GM12878 (cell line): ENCODE measurements at regions not wholly inside any gene's neighbourhood (a gene's known extent, or its start where the extent isn't known, plus 50 kb on each side); places are given as distances from the start of the nearest gene placed in this dataset.

Experiments
- ATAC-seq: fragments of 200-7000 bp; cut with Tn5 transposase; 3 replicates; pipeline ENCODE4 v1.9.1; 2020; ENCODE audit warnings: mild to moderate bottlenecking, moderate library complexity
- BruUV-seq: library from RNA; stranded (reverse); fragments of 400-500 nt; replicated peaks from 2 replicates; lab custom pipeline; 2021; lab: Mats Ljungman, UMichigan
- CTCF ChIA-PET: fragments of 300-600 bp; sonication (Branson Sonifier 250); formaldehyde crosslinking; extraction: SDS; loops from one replicate; lab custom pipeline; 2021; ENCODE audit warnings: inconsistent platforms; lab: Yijun Ruan, JAX
- POLR2A ChIA-PET: fragments of 350-600 bp; formaldehyde crosslinking; extraction: SDS; loops from one replicate; lab custom pipeline; 2021; ENCODE audit warnings: inconsistent platforms; lab: Charles Lee
- RAD21 ChIA-PET: fragments of 300-600 bp; sonication (Branson Sonifier 250); formaldehyde crosslinking; loops from one replicate; lab custom pipeline; 2023; ENCODE audit warnings: antibody characterized with exemption; ENCODE audit not compliant: unreplicated experiment; lab: Charles Lee
- SMC1A ChIA-PET: fragments of 300-600 bp; sonication (Branson Sonifier 250); formaldehyde crosslinking; loops from one replicate; lab custom pipeline; 2023; ENCODE audit not compliant: unreplicated experiment, uncharacterized antibody; lab: Charles Lee
- DNase-seq: peaks from one replicate; pipeline ENCODE4 v3.0.0-alpha.2; 2011; ENCODE audit warnings: low read depth, low spot score
- FAIRE-seq: peaks from 3 replicates; lab custom pipeline; 2011; peaks lifted over from hg19 to GRCh38; lab: Jason Lieb, UNC
- H2AFZ ChIP-seq: 2 replicates; pipeline ENCODE4 v1.6.0; 2011; ENCODE audit warnings: low read depth, low read length, control low read depth; ENCODE audit not compliant: control insufficient read depth
- H3K27ac ChIP-seq: 2 replicates; pipeline ENCODE4 v1.5.1; 2011; ENCODE audit warnings: control low read depth; ENCODE audit not compliant: control insufficient read depth, insufficient read depth
- H3K27me3 ChIP-seq, 2 experiments: replicated peaks in 1 of 2; 2 replicates each; pipeline versions ENCODE4 v1.6.0 to v1.6.1; 2011; ENCODE audit warnings: low read length in 1 of 2; ENCODE audit not compliant: control insufficient read depth in 2 of 2, insufficient read depth in 2 of 2
- H3K36me3 ChIP-seq, 2 experiments: 2 replicates each; pipeline ENCODE4 v1.5.1; 2011; ENCODE audit warnings: low read length in 1 of 2; ENCODE audit not compliant: control insufficient read depth in 2 of 2, insufficient read depth in 2 of 2
- H3K4me1 ChIP-seq: 2 replicates; pipeline ENCODE4 v1.6.1; 2011; ENCODE audit warnings: mild to moderate bottlenecking, low read length, moderate library complexity, mixed read lengths; ENCODE audit not compliant: control insufficient read depth, insufficient read depth
- H3K4me2 ChIP-seq: 2 replicates; pipeline ENCODE4 v1.6.0; 2011; ENCODE audit warnings: control low read depth; ENCODE audit not compliant: control insufficient read depth, insufficient read depth
- H3K4me3 ChIP-seq: fragments of 200-600 bp; sonication (generic); 2 replicates; pipeline ENCODE4 v1.5.1; 2016
- H3K79me2 ChIP-seq: 2 replicates; pipeline ENCODE4 v1.6.0; 2011; ENCODE audit warnings: low read length; ENCODE audit not compliant: control insufficient read depth, insufficient read depth
- H3K9ac ChIP-seq: 2 replicates; pipeline ENCODE4 v1.8.0; 2011; ENCODE audit warnings: low read length, control low read depth, mixed read lengths; ENCODE audit not compliant: control insufficient read depth, insufficient read depth
- H3K9me3 ChIP-seq: replicated peaks from 3 replicates; pipeline ENCODE4 v1.5.1; 2011; ENCODE audit warnings: mild to moderate bottlenecking, low read length; ENCODE audit not compliant: control insufficient read depth, insufficient read depth
- H4K20me1 ChIP-seq: 2 replicates; pipeline ENCODE4 v1.6.0; 2011; ENCODE audit not compliant: control insufficient read depth, insufficient read depth
- BHLHE40 ChIP-seq, 2 experiments: fragments of 450-650 bp in 1 of 2; IDR thresholded peaks; 2 replicates each; pipeline ENCODE4 v1.6.1; 2011 to 2017; ENCODE audit warnings: low read depth in 2 of 2, borderline replicate concordance in 1 of 2, improper control_type of control experiment in 1 of 2, low read length in 1 of 2, mild to moderate bottlenecking in 1 of 2
- E2F8 ChIP-seq: fragments of 450-650 bp; IDR thresholded peaks from 2 replicates; pipeline ENCODE4 v1.6.1; 2018; ENCODE audit warnings: mild to moderate bottlenecking, low read depth, moderate library complexity; ENCODE audit not compliant: partially characterized antibody
- IRF3 ChIP-seq: fragments of 450-650 bp; IDR thresholded peaks from 2 replicates; pipeline ENCODE4 v1.6.1; 2014; ENCODE audit warnings: mild to moderate bottlenecking
- MEF2A ChIP-seq: IDR thresholded peaks from 2 replicates; pipeline ENCODE4 v1.6.1; 2011; ENCODE audit warnings: low read depth, mild to moderate bottlenecking, low read length, moderate library complexity; ENCODE audit not compliant: insufficient read depth
- PAX5 ChIP-seq: IDR thresholded peaks from 2 replicates; pipeline ENCODE4 v1.6.1; 2011; ENCODE audit warnings: low read depth, low read length, borderline replicate concordance
- POLR2AphosphoS2 ChIP-seq: IDR thresholded peaks from 2 replicates; pipeline ENCODE4 v1.6.1; 2011; ENCODE audit warnings: low read depth, mild to moderate bottlenecking, low read length, improper control_type of control experiment, moderate library complexity
- RAD51 ChIP-seq: fragments of 450-650 bp; IDR thresholded peaks from 2 replicates; pipeline ENCODE4 v1.6.1; 2016; ENCODE audit warnings: moderate library complexity, mild to moderate bottlenecking, inconsistent platforms
- SMAD1 ChIP-seq: fragments of 450-650 bp; IDR thresholded peaks from 2 replicates; pipeline ENCODE4 v1.6.1; 2018; ENCODE audit warnings: mild to moderate bottlenecking, low read depth; ENCODE audit not compliant: partially characterized antibody
- SMAD5 ChIP-seq: IDR thresholded peaks from 2 replicates; pipeline ENCODE4 v1.6.1; 2016; ENCODE audit warnings: antibody characterized with exemption, low read depth
- SREBF1 ChIP-seq: IDR thresholded peaks from 2 replicates; pipeline ENCODE4 v1.6.1; 2012; ENCODE audit warnings: mild to moderate bottlenecking, low read length
- SREBF2 ChIP-seq: IDR thresholded peaks from 2 replicates; pipeline ENCODE4 v1.6.1; 2012; ENCODE audit warnings: mild to moderate bottlenecking, low read length
- SRF ChIP-seq, 2 experiments: IDR thresholded peaks; 2 replicates each; pipeline ENCODE4 v1.6.1; 2011; ENCODE audit warnings: low read depth in 2 of 2, low read length in 2 of 2, mild to moderate bottlenecking in 1 of 2, moderate library complexity in 1 of 2
- TARDBP ChIP-seq: IDR thresholded peaks from 2 replicates; pipeline ENCODE4 v1.6.1; 2016; ENCODE audit warnings: borderline replicate concordance
- TCF12 ChIP-seq: IDR thresholded peaks from 2 replicates; pipeline ENCODE4 v1.6.1; 2011; ENCODE audit warnings: low read depth, mild to moderate bottlenecking, low read length
- ZBTB11 ChIP-seq: fragments of 450-650 bp; formaldehyde crosslinking; IDR thresholded peaks from 2 replicates; pipeline ENCODE4 v1.5.0; 2022; ENCODE audit warnings: mild to moderate bottlenecking, missing genetic modification characterization
- WGBS: methylation state at CpG from one replicate; pipeline ENCODE4 v1.1.6; 2016; ENCODE audit warnings: low lambda C conversion rate; ENCODE audit not compliant: insufficient replicate concordance, insufficient coverage; ENCODE audit errors: missing lambda C conversion rate; 5-methylcytosine and 5-hydroxymethylcytosine counted together
- in situ Hi-C: fragments of 300-500 bp; cut with MboI; formaldehyde crosslinking; loops from 9 replicates; pipeline ENCODE4 v1.14.3; 2018; ENCODE audit warnings: mixed read lengths
- intact Hi-C: fragments of 100-400 bp; cut with micrococcal nuclease; formaldehyde crosslinking; loops from one replicate; pipeline ENCODE4 v1.14.2; 2022; ENCODE audit not compliant: unreplicated experiment

- no peak for TF ChIP-seq E2F8
- no peak for TF ChIP-seq BHLHE40 (IDR thresholded peaks at IDR 0.05; ENCODE audit: borderline replicate concordance in 1 of 2, low read depth in 2 of 2, low read length in 1 of 2)
- no peak for TF ChIP-seq MEF2A
- no peak for TF ChIP-seq SREBF2
Observed at GRCh38 chr6:6869094-6869493, 238.7 kb upstream of the RREB1 start (continued).

- POLR2A ChIA-PET: no interaction called here
- no peaks in the 10 kb centered on the region for H3K4me1 ChIP-seq
- BruUV-seq: no TSS peak
- H3K36me3 ChIP-seq: no peaks in the 10 kb centered on the region
- intact Hi-C loops: no loop called here
- H2AFZ ChIP-seq: no peak overlapping the region
- DNase-seq: no peak
- H3K4me2 ChIP-seq: no peak overlapping the region
- TF ChIP-seq RAD51: no peak
- no peak for TF ChIP-seq IRF3
- no peak for TF ChIP-seq SMAD5
- no peak for TF ChIP-seq SREBF1
- TF ChIP-seq PAX5: no peak
- TF ChIP-seq ZBTB11 (CRISPR knock-in tag): no peak
- TF ChIP-seq TARDBP: no peak
- TF ChIP-seq POLR2AphosphoS2: no peak
- TF ChIP-seq MEF2A: no peak
- TF ChIP-seq SRF (IDR thresholded peaks at IDR 0.05; ENCODE audit: low read depth in 2 of 2, low read length in 2 of 2): no peak
- TF ChIP-seq SMAD1: no peak
- TF ChIP-seq TCF12: no peak
- no peak for ATAC-seq
- H3K27me3 ChIP-seq: no peaks in the 10 kb centered on the region
- no peak overlapping the region for H3K9ac ChIP-seq
- RAD21 ChIA-PET: interaction anchor here (1.2 kb wide), 1 partner anchor 10 kb away, joined by 3 read pairs; no protein-coding TSS in a partner anchor
- 24% methylated on average over 5 of the region's 5 CpGs for WGBS
- FAIRE-seq: no peak
- in situ Hi-C loops: no loop called here
- no peak overlapping the region for H3K4me3 ChIP-seq
- CTCF ChIA-PET: interaction anchor here (0.8 to 2.2 kb wide), 2 partner anchors 10 to 18 kb away, joined by 3 to 5 read pairs; no protein-coding TSS in a partner anchor
- no peaks in the 10 kb centered on the region for H3K79me2 ChIP-seq
- SMC1A ChIA-PET: interaction anchor here (1.1 to 1.6 kb wide), 2 partner anchors 11 to 31 kb away, joined by 3 to 6 read pairs; no protein-coding TSS in a partner anchor
- no peaks in the 10 kb centered on the region for H4K20me1 ChIP-seq
- no peak overlapping the region for H3K27ac ChIP-seq
- no peaks in the 10 kb centered on the region for H3K9me3 ChIP-seq
Observed at GRCh38 chr6:6870921-6871320, 236.8 kb upstream of the RREB1 start.
